DMS 273 treated with DMSO at 0.1 percent for 48 hours (cell line): ENCODE measurements at regions not wholly inside any gene's neighbourhood (a gene's known extent, or its start where the extent isn't known, plus 50 kb on each side); places are given as distances from the start of the nearest gene placed in this dataset.
"Not testable (repeated sequence)": the region's sequence is repeated elsewhere in the genome, so short reads cannot be mapped to it uniquely, and the experiment has no call there.

Experiments used
- DNase-seq: peaks from one replicate; lab custom pipeline; 2025; lab: John Stamatoyannopoulos, UW

GRCh38 chr1:10941891-10942541, 70.4 kb upstream of the TARDBP start:
- DNase-seq, result no peak

- DNase-seq, result no peak
Measured at GRCh38 chr1:10942542-10942912, 69.9 kb upstream of the TARDBP start.

GRCh38 chr1:10943041-10943440, 69.4 kb upstream of the TARDBP start:
- no peak for DNase-seq

- DNase-seq, result peak; percentile 59
Measured at GRCh38 chr1:10943991-10944730, 68.3 kb upstream of the TARDBP start.

GRCh38 chr1:10945991-10946509, 66.4 kb upstream of the TARDBP start:
- DNase-seq, result no peak

- no peak for DNase-seq
Measured at GRCh38 chr1:10947181-10947580, 65.3 kb upstream of the TARDBP start.

GRCh38 chr1:10947691-10948462, 64.6 kb upstream of the TARDBP start:
- DNase-seq, result no peak

GRCh38 chr1:10948463-10948775, 64.0 kb upstream of the TARDBP start:
- DNase-seq, result no peak

GRCh38 chr1:10950316-10951172, 61.9 kb upstream of the TARDBP start:
- no peak for DNase-seq

GRCh38 chr1:10951298-10951697, 61.2 kb upstream of the TARDBP start:
- not testable (repeated sequence) for DNase-seq

GRCh38 chr1:10951961-10952360, 60.5 kb upstream of the TARDBP start:
- DNase-seq, result no peak

- no peak for DNase-seq
Measured at GRCh38 chr1:10953505-10954193, 58.8 kb upstream of the TARDBP start.

- no peak for DNase-seq
Measured at GRCh38 chr1:10957133-10957532, 55.3 kb upstream of the TARDBP start.

- no peak for DNase-seq
Measured at GRCh38 chr1:10958614-10959013, 53.8 kb upstream of the TARDBP start.

GRCh38 chr1:10960411-10961299, 51.8 kb upstream of the TARDBP start:
- peak; percentile 54 for DNase-seq

- DNase-seq, result no peak
Measured at GRCh38 chr1:10961300-10961833, 51.1 kb upstream of the TARDBP start.

- peak; percentile 41 for DNase-seq
Measured at GRCh38 chr1:10962483-10962882, 50.0 kb upstream of the TARDBP start.
